Smooth muscle cell (in vitro differentiated cells): ENCODE measurements at regions not wholly inside any gene's neighbourhood (a gene's known extent, or its start where the extent isn't known, plus 50 kb on each side); places are given as distances from the start of the nearest gene placed in this dataset.

Source experiments
- DNase-seq: peaks from one replicate; lab custom pipeline; 2025; ENCODE audit not compliant: unreplicated experiment; lab: John Stamatoyannopoulos, UW
- H2AFZ ChIP-seq: fragments of 200-600 bp; sonication (generic); 2 replicates; pipeline ENCODE4 v1.6.0; 2016; ENCODE audit warnings: antibody characterized with exemption, low read depth, mild to moderate bottlenecking
- H3F3A ChIP-seq: fragments of 200-600 bp; sonication (generic); 2 replicates; pipeline ENCODE4 v1.6.0; 2017; ENCODE audit warnings: antibody characterized with exemption, low read depth
- H3K27ac ChIP-seq: fragments of 200-600 bp; sonication (generic); 2 replicates; pipeline ENCODE4 v1.5.1; 2016; ENCODE audit warnings: low read depth, mild to moderate bottlenecking
- H3K27me3 ChIP-seq: fragments of 200-600 bp; sonication (generic); 2 replicates; pipeline ENCODE4 v1.6.1; 2016; ENCODE audit warnings: low read depth, mild to moderate bottlenecking
- H3K36me3 ChIP-seq: fragments of 200-600 bp; sonication (generic); 2 replicates; pipeline ENCODE4 v1.5.1; 2016; ENCODE audit warnings: low read depth
- H3K4me1 ChIP-seq: fragments of 200-600 bp; sonication (generic); 2 replicates; pipeline ENCODE4 v1.5.1; 2016; ENCODE audit warnings: low read depth
- H3K4me2 ChIP-seq: fragments of 200-600 bp; sonication (generic); 2 replicates; pipeline ENCODE4 v1.6.0; 2016; ENCODE audit warnings: mild to moderate bottlenecking
- H3K4me3 ChIP-seq: fragments of 200-600 bp; sonication (generic); 2 replicates; pipeline ENCODE4 v1.5.1; 2016; ENCODE audit warnings: mild to moderate bottlenecking
- H3K79me2 ChIP-seq: fragments of 200-600 bp; sonication (generic); 2 replicates; pipeline ENCODE4 v1.6.0; 2016; ENCODE audit warnings: low read depth, mild to moderate bottlenecking
- H3K9ac ChIP-seq: fragments of 200-600 bp; sonication (generic); 2 replicates; pipeline ENCODE4 v1.6.0; 2016; ENCODE audit warnings: low read depth
- H3K9me3 ChIP-seq: fragments of 200-600 bp; sonication (generic); replicated peaks from 2 replicates; pipeline ENCODE4 v1.5.1; 2016; ENCODE audit warnings: low read depth
- H4K20me1 ChIP-seq: fragments of 200-600 bp; sonication (generic); 2 replicates; pipeline ENCODE4 v1.6.0; 2016; ENCODE audit warnings: low read depth
- CTCF ChIP-seq: fragments of 200-600 bp; sonication (generic); IDR thresholded peaks from 2 replicates; pipeline ENCODE4 v1.5.1; 2017; ENCODE audit warnings: borderline replicate concordance, mild to moderate bottlenecking, antibody characterized with exemption; ENCODE audit not compliant: insufficient read depth, poor library complexity, severe bottlenecking
- WGBS: methylation state at CpG from one replicate; pipeline ENCODE4 v1.1.7; 2016; ENCODE audit warnings: low lambda C conversion rate; 5-methylcytosine and 5-hydroxymethylcytosine counted together

- peaks cover 12% of the 10 kb centered on the region for H3K4me1 ChIP-seq
- H3K9me3 ChIP-seq = no peaks in the 10 kb centered on the region
- H3K27me3 ChIP-seq = no peaks in the 10 kb centered on the region
- WGBS = 21% methylated on average over 1 of the region's 1 CpG
- H3K79me2 ChIP-seq = no peaks in the 10 kb centered on the region
- TF ChIP-seq CTCF = no peak
- no peak overlapping the region for H2AFZ ChIP-seq
- peak overlapping the region; percentile 88 for H3K27ac ChIP-seq
- H3K36me3 ChIP-seq = no peaks in the 10 kb centered on the region
- peak overlapping the region; percentile 60 for H3K4me2 ChIP-seq
- H3F3A ChIP-seq = no peaks in the 10 kb centered on the region
- H3K4me3 ChIP-seq = no peak overlapping the region
- no peaks in the 10 kb centered on the region for H4K20me1 ChIP-seq
- no peak for DNase-seq
- peak overlapping the region; percentile 46 for H3K9ac ChIP-seq
Observed at GRCh38 chr4:71126719-71127118, 133.3 kb downstream of the DCK start.

GRCh38 chr4:71130827-71131603, 137.6 kb downstream of the DCK start:
- H3K4me2 ChIP-seq = peak overlapping the region; percentile 44
- no peaks in the 10 kb centered on the region for H3F3A ChIP-seq
- no peak overlapping the region for H3K4me3 ChIP-seq
- no peaks in the 10 kb centered on the region for H3K27me3 ChIP-seq
- H3K9ac ChIP-seq = peak overlapping the region; percentile 76
- H3K27ac ChIP-seq = peak overlapping the region; percentile 86
- no peak for DNase-seq
- TF ChIP-seq CTCF = no peak
- peak overlapping the region; percentile 28 for H2AFZ ChIP-seq
- H4K20me1 ChIP-seq = no peaks in the 10 kb centered on the region
- no peaks in the 10 kb centered on the region for H3K79me2 ChIP-seq
- peaks cover 16% of the 10 kb centered on the region for H3K4me1 ChIP-seq
- 43% methylated on average over 9 of the region's 9 CpGs for WGBS
- H3K9me3 ChIP-seq = no peaks in the 10 kb centered on the region
- H3K36me3 ChIP-seq = no peaks in the 10 kb centered on the region

- Histone ChIP-seq H3K4me3 (no peak overlapping the region), H2AFZ (no peak overlapping the region), H3F3A (no peaks in the 10 kb centered on the region), H3K4me1 (peaks cover 12% of the 10 kb centered on the region), H3K9ac (no peak overlapping the region), H3K27ac (no peak overlapping the region), H3K27me3 (no peaks in the 10 kb centered on the region), H3K36me3 (no peaks in the 10 kb centered on the region), H3K9me3 (no peaks in the 10 kb centered on the region), H3K4me2 (no peak overlapping the region), H4K20me1 (no peaks in the 10 kb centered on the region), H3K79me2 (no peaks in the 10 kb centered on the region)
- no peak for DNase-seq
- TF ChIP-seq CTCF = no peak
Observed at GRCh38 chr4:71132486-71132885, 139.0 kb downstream of the DCK start.

GRCh38 chr4:71133491-71133890, 140.0 kb downstream of the DCK start:
- no peaks in the 10 kb centered on the region for H3K27me3 ChIP-seq
- no peak for TF ChIP-seq CTCF
- H4K20me1 ChIP-seq = no peaks in the 10 kb centered on the region
- no peak for DNase-seq
- no peak overlapping the region for H3K4me3 ChIP-seq
- no peaks in the 10 kb centered on the region for H3K79me2 ChIP-seq
- H3K27ac ChIP-seq = no peak overlapping the region
- no peaks in the 10 kb centered on the region for H3K9me3 ChIP-seq
- H3K36me3 ChIP-seq = no peaks in the 10 kb centered on the region
- no peak overlapping the region for H2AFZ ChIP-seq
- H3K4me2 ChIP-seq = no peak overlapping the region
- 97% methylated on average over 6 of the region's 6 CpGs for WGBS
- H3K4me1 ChIP-seq = peaks cover 12% of the 10 kb centered on the region
- no peaks in the 10 kb centered on the region for H3F3A ChIP-seq
- H3K9ac ChIP-seq = no peak overlapping the region
